NT2/D1 (cell line): ENCODE measurements at regions not wholly inside any gene's neighbourhood (a gene's known extent, or its start where the extent isn't known, plus 50 kb on each side); places are given as distances from the start of the nearest gene placed in this dataset.

ENCODE experiments used
- DNase-seq: peaks from one replicate; pipeline ENCODE4 v3.0.0-alpha.2; 2011; ENCODE audit warnings: low read depth, low spot score
- H3K27me3 ChIP-seq: 2 replicates; pipeline ENCODE4 v1.6.0; 2011; ENCODE audit warnings: mild to moderate bottlenecking; ENCODE audit not compliant: insufficient read length, insufficient read depth
- H3K36me3 ChIP-seq: 2 replicates; pipeline ENCODE4 v1.6.1; 2011; ENCODE audit warnings: mild to moderate bottlenecking, low read length, mixed read lengths; ENCODE audit not compliant: insufficient read depth, insufficient read length
- H3K4me1 ChIP-seq: 2 replicates; pipeline ENCODE4 v1.5.1; 2011; ENCODE audit not compliant: insufficient read depth, insufficient read length
- H3K4me3 ChIP-seq: 2 replicates; pipeline ENCODE4 v1.5.1; 2011; ENCODE audit warnings: low read depth; ENCODE audit not compliant: insufficient read length
- H3K9ac ChIP-seq: 2 replicates; pipeline ENCODE4 v1.6.0; 2011; ENCODE audit warnings: low read depth; ENCODE audit not compliant: insufficient read length
- H3K9me3 ChIP-seq: 2 replicates; pipeline ENCODE4 v1.5.1; 2011; ENCODE audit warnings: mild to moderate bottlenecking, low read length; ENCODE audit not compliant: insufficient read depth
- SUZ12 ChIP-seq: IDR thresholded peaks from 2 replicates; pipeline ENCODE4 v1.6.1; 2011; ENCODE audit not compliant: insufficient read length, insufficient read depth; ENCODE audit errors: extremely low read depth
- YY1 ChIP-seq: IDR thresholded peaks from 2 replicates; pipeline ENCODE4 v1.6.1; 2011; ENCODE audit not compliant: insufficient read length, insufficient read depth
- ZNF274 ChIP-seq: IDR thresholded peaks from 2 replicates; pipeline ENCODE4 v1.6.1; 2011; ENCODE audit warnings: mild to moderate bottlenecking, low read depth, low read length

DNA sequence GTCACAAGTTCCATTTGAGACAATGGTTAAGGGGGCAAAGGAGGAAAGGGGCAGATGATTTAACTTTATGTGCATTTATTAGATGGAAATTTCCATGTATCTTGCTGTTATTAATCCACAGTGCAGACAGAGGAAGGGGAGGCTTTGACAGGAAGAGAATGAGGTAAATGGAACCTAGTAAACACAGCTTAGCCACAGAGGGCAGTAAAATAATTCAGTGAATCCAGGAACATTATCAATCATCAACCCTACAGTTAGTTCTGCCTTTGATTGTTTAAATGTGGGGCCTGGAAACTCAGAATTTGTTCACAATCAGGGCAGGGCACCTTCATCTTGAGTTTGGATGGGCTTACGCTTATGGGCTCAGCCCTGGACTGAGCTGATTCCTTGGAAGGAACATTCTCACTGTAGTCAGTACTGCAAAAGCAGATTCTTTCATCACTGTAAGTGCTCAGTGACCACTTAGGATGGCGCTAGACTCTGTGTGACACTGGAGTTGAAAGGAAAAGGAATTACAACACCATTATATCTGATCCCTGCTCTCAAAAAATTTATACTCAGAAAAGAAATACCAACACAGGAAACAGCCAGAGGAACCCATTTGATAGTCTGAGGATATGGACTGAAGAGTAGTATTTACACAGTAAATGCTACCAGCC is 169.5 kb downstream of the PIK3R1 start:
- no peaks in the 10 kb centered on the region for H3K36me3 ChIP-seq
- TF ChIP-seq YY1 (no peak), SUZ12 (no peak), ZNF274 (no peak)
- H3K4me1 ChIP-seq = no peaks in the 10 kb centered on the region
- no peak for DNase-seq
- H3K4me3 ChIP-seq = no peak overlapping the region
- no peaks in the 10 kb centered on the region for H3K27me3 ChIP-seq
- H3K9ac ChIP-seq = no peak overlapping the region
- no peaks in the 10 kb centered on the region for H3K9me3 ChIP-seq

DNA sequence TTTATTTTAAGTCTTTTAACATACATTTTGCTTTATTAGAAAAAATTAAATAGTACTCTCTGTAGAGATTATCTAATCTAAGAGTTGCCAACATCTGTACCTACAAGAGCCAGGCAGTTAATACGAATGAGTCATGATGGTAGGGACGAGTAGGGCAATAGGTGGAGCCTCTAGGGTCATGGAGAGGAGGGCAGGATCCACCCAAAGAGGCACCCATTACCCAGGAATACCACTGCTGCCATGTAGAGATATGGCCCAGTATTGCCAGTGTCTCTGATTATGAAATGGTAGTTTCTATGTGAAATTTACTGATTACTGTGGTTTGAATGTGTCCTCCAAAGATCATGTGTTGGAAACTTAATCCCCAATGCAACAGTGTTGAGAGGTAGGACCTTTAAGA is 170.4 kb downstream of the PIK3R1 start:
- no peak for DNase-seq
- Histone ChIP-seq H3K36me3 (no peaks in the 10 kb centered on the region), H3K4me3 (no peak overlapping the region), H3K9ac (no peak overlapping the region), H3K9me3 (no peaks in the 10 kb centered on the region), H3K4me1 (no peaks in the 10 kb centered on the region), H3K27me3 (no peaks in the 10 kb centered on the region)
- TF ChIP-seq SUZ12 (no peak), YY1 (no peak), ZNF274 (no peak)

DNA sequence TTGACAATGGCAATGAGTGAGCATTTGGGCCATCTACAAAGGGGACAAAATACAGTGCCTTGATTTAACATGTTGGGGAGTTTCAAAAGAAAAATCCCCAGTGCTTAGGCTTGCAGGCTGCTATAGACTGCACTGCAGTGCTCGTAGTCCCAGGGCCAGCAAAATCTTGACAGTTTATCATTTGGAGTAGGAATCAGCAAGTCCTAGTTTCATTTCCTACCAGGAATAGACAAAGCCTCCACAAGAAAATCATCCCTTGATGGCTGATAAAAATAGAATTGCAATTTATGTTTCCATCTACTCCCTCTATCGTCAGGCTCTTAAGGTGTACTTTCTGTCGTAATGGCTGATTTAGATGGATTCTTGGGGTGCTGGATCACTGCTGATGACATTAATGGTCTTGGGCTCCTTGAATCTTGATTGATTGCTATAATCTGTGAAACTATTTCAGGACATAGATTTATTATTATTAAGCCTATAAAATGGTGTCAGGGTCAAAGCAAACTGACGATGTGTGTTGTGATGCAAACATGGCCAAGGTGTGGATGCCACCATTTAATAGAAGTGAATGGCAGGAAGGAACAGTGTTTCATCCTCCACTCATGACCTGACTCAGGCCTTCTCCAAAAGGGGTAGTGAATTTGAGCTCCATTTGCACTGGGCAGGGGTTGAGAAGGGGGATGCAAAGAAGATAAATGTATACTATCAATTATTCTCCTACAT is 171.7 kb downstream of the PIK3R1 start:
- Histone ChIP-seq H3K36me3 (no peaks in the 10 kb centered on the region), H3K4me1 (no peaks in the 10 kb centered on the region), H3K9ac (no peak overlapping the region), H3K4me3 (no peak overlapping the region), H3K9me3 (no peaks in the 10 kb centered on the region), H3K27me3 (no peaks in the 10 kb centered on the region)
- no peak for TF ChIP-seq YY1
- no peak for TF ChIP-seq ZNF274
- no peak for TF ChIP-seq SUZ12
- DNase-seq = no peak

DNA sequence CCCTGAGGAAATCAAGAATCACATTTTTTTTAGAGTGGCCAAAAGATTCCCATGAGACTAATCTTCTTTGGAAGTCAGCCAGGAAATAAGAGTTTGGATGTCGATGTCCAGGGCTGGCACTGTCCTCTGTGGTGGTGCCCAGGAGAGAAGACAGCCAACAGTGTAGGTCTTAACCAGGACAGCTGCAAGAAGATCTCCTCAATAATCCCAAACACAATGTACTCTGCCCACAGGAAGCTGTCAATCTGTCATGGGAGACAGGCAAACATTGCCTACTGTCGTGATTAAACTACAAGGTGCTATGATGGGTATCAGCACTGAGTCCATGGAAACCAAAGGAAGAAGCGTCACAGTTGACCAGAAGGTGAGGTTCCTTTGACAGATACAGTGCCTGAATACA is 174.1 kb downstream of the PIK3R1 start:
- TF ChIP-seq SUZ12 (no peak), ZNF274 (no peak), YY1 (no peak)
- Histone ChIP-seq H3K9ac (no peak overlapping the region), H3K27me3 (no peaks in the 10 kb centered on the region), H3K4me1 (no peaks in the 10 kb centered on the region), H3K4me3 (no peak overlapping the region), H3K9me3 (no peaks in the 10 kb centered on the region), H3K36me3 (no peaks in the 10 kb centered on the region)
- DNase-seq = no peak

DNA sequence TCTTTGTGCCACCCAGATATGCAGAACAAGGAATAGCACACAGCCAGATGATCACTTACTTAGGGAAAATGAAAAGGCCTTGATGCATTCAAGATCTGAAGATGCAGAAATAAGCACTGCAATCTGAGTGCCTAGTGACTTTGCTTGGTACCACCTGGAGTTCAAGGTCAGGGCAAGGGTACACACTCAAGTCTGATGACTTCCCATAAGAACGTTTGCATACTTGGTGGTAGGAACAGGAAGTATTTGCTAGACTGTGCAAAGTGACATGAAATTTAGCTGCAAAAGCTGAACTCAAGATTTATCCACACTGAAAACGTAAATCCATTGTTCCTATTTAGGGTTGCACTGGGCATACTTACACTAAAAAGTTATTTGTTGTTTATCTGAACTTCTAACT is 177.1 kb downstream of the PIK3R1 start:
- TF ChIP-seq SUZ12 = no peak
- TF ChIP-seq YY1 = no peak
- no peak for TF ChIP-seq ZNF274
- no peaks in the 10 kb centered on the region for H3K9me3 ChIP-seq
- H3K4me3 ChIP-seq = no peak overlapping the region
- H3K36me3 ChIP-seq = no peaks in the 10 kb centered on the region
- H3K27me3 ChIP-seq = no peaks in the 10 kb centered on the region
- no peak for DNase-seq
- H3K4me1 ChIP-seq = no peaks in the 10 kb centered on the region
- no peak overlapping the region for H3K9ac ChIP-seq

DNA sequence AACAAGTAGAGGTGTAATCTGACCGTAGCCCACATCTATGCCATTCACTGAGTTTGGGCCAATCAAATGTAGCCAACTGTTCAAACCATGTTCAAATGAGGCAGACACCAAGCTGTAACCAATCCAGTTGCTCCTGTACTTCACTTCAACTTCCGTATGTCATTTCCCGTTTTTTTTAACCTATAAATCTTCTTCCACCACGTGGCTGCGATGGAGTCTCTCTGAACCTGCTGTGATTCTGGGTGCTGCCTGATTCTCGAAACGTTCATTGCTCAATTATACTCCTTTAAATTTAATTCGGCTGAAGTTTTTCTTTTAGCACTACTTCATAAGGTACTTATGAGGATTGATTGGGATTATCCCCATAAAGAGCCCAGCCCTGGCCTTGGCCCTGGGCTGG is 179.7 kb downstream of the PIK3R1 start:
- H3K9ac ChIP-seq = no peak overlapping the region
- no peaks in the 10 kb centered on the region for H3K4me1 ChIP-seq
- DNase-seq = no peak
- TF ChIP-seq SUZ12 (no peak), YY1 (no peak), ZNF274 (no peak)
- H3K9me3 ChIP-seq = no peaks in the 10 kb centered on the region
- H3K4me3 ChIP-seq = no peak overlapping the region
- no peaks in the 10 kb centered on the region for H3K27me3 ChIP-seq
- H3K36me3 ChIP-seq = no peaks in the 10 kb centered on the region

DNA sequence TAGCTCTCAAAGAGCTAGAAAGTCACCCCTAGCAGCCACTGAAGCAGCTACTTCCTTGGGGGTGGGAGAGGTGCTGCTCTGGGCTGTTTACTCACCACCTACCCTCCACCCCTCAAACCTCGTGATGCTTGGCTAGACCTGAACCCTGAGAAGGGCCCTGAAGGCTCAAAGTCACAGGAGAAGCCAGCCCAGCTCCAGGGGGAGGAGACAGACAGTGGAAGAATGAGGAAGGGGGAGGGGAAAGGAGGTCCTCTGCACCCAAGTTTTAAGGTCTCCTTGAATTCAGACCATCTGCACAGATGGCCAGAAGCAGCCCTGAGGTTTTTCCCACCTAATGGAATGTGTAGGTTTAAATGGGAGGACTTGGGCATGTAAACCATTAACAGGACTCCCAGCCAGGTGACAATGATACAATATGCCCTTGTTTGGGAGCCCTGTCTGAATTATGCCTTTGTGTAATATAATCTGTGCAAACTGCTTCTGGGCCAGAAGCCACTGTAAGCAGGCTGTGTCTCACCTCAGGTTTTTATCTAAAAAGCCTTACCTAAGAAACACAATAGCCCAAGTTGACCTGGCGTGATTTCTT is 180.5 kb downstream of the PIK3R1 start:
- Histone ChIP-seq H3K9me3 (0 out of 2 replicates have a peak, but pooled peaks cover under 1% of the 10 kb centered on the region), H3K4me3 (no peak overlapping the region), H3K27me3 (no peaks in the 10 kb centered on the region), H3K36me3 (no peaks in the 10 kb centered on the region), H3K9ac (no peak overlapping the region), H3K4me1 (no peaks in the 10 kb centered on the region)
- no peak for DNase-seq
- TF ChIP-seq ZNF274 (no peak), YY1 (no peak), SUZ12 (no peak)
